Esophagus squamous epithelium (tissue), 4 donors: ENCODE measurements at regions not wholly inside any gene's neighbourhood (a gene's known extent, or its start where the extent isn't known, plus 50 kb on each side); places are given as distances from the start of the nearest gene placed in this dataset.

Experiments used
- CTCF ChIP-seq, 6 experiments: fragments of 450-650 bp in 4 of 6; fragments of 200-600 bp in 2 of 6; sonication (generic) in 2 of 6; IDR thresholded peaks; one replicate each; pipeline ENCODE4 v1.5.1; 2016 to 2019; ENCODE audit warnings: antibody characterized with exemption in 6 of 6, mild to moderate bottlenecking in 4 of 6, moderate library complexity in 4 of 6
- POLR2A ChIP-seq, 4 donors: fragments of 450-650 bp; IDR thresholded peaks; one replicate each; pipeline ENCODE4 v1.6.1; 2017; ENCODE audit warnings: antibody characterized with exemption in 4 of 4, mild to moderate bottlenecking in 4 of 4, moderate library complexity in 3 of 4

GRCh38 chr22:27542602-27543001 lies 259.0 kb downstream of the MN1 start:
- TF ChIP-seq CTCF (IDR thresholded peaks at IDR 0.05) (no peak), POLR2A (IDR thresholded peaks at IDR 0.05) (no peak)
